PC-9 (cell line): ENCODE measurements at regions not wholly inside any gene's neighbourhood (a gene's known extent, or its start where the extent isn't known, plus 50 kb on each side); places are given as distances from the start of the nearest gene placed in this dataset.

Source experiments
- BruUV-seq: library from RNA; stranded (reverse); fragments of 400-500 nt; replicated peaks from 2 replicates; lab custom pipeline; 2021; lab: Mats Ljungman, UMichigan
- CTCF ChIA-PET: fragments of 300-600 bp; sonication (Branson Sonifier 250); formaldehyde crosslinking; loops from one replicate; lab custom pipeline; 2022; ENCODE audit warnings: antibody characterized with exemption; lab: Charles Lee
- POLR2A ChIA-PET: fragments of 300-600 bp; sonication (Branson Sonifier 250); formaldehyde crosslinking; loops from one replicate; lab custom pipeline; 2022; ENCODE audit warnings: antibody characterized with exemption; ENCODE audit not compliant: unreplicated experiment; lab: Charles Lee
- DNase-seq, 2 experiments: peaks; one replicate each; pipeline versions ENCODE4 v3.0.0 to v3.0.0-alpha.2; 2015 to 2022; ENCODE audit warnings: mixed read lengths in 1 of 2
- H2AFZ ChIP-seq: fragments of 200-600 bp; sonication (generic); 2 replicates; pipeline ENCODE4 v1.8.1; 2017; ENCODE audit warnings: antibody characterized with exemption
- H3F3A ChIP-seq: fragments of 200-600 bp; sonication (generic); 2 replicates; pipeline ENCODE4 v1.8.1; 2017; ENCODE audit warnings: antibody characterized with exemption, mild to moderate bottlenecking, low read depth; ENCODE audit not compliant: insufficient read depth
- H3K27ac ChIP-seq: fragments of 200-600 bp; sonication (generic); 2 replicates; pipeline ENCODE4 v1.6.1; 2016; ENCODE audit warnings: mixed run types
- H3K27me3 ChIP-seq: fragments of 200-600 bp; sonication (generic); 2 replicates; pipeline ENCODE4 v1.6.1; 2016; ENCODE audit warnings: low read depth, mixed run types; ENCODE audit not compliant: insufficient read depth
- H3K36me3 ChIP-seq: fragments of 200-600 bp; sonication (generic); 2 replicates; pipeline ENCODE4 v1.6.1; 2016; ENCODE audit warnings: low read depth, mixed run types
- H3K4me1 ChIP-seq: fragments of 200-600 bp; sonication (generic); replicated peaks from 2 replicates; pipeline ENCODE4 v1.6.1; 2016; ENCODE audit warnings: mixed run types; ENCODE audit not compliant: insufficient read depth
- H3K4me2 ChIP-seq: fragments of 200-600 bp; sonication (generic); 2 replicates; pipeline ENCODE4 v1.6.1; 2017; ENCODE audit warnings: mixed run types
- H3K4me3 ChIP-seq: fragments of 200-600 bp; sonication (generic); 2 replicates; pipeline ENCODE4 v1.6.1; 2016; ENCODE audit warnings: mixed run types
- H3K79me2 ChIP-seq: fragments of 200-600 bp; sonication (generic); 2 replicates; pipeline ENCODE4 v1.6.1; 2017; ENCODE audit warnings: low read depth, mixed run types
- H3K9me2 ChIP-seq: fragments of 200-600 bp; sonication (generic); 2 replicates; pipeline ENCODE4 v1.8.1; 2017; ENCODE audit warnings: mild to moderate bottlenecking; ENCODE audit not compliant: insufficient read depth
- H3K9me3 ChIP-seq: fragments of 200-600 bp; sonication (generic); 2 replicates; pipeline ENCODE4 v1.8.1; 2016; ENCODE audit warnings: low read depth; ENCODE audit not compliant: insufficient read depth
- H4K20me1 ChIP-seq: fragments of 200-600 bp; sonication (generic); 2 replicates; pipeline ENCODE4 v1.8.1; 2017; ENCODE audit not compliant: insufficient read depth
- EZH2 ChIP-seq: fragments of 200-600 bp; sonication (generic); IDR thresholded peaks from 2 replicates; pipeline ENCODE4 v1.8.0; 2017; ENCODE audit warnings: antibody characterized with exemption, low read depth
- intact Hi-C: fragments of 100-400 bp; cut with micrococcal nuclease; formaldehyde crosslinking; loops from one replicate; pipeline ENCODE4 v1.10.0; 2022; ENCODE audit not compliant: unreplicated experiment
- TF ChIP-seq, protein P1 (sequence below): fragments of 200-600 bp; sonication (generic); conservative IDR thresholded peaks from 2 replicates; pipeline ENCODE4 v1.6.1; 2017; ENCODE audit warnings: mixed run types, antibody characterized with exemption, mild to moderate bottlenecking, moderate library complexity

DNA sequence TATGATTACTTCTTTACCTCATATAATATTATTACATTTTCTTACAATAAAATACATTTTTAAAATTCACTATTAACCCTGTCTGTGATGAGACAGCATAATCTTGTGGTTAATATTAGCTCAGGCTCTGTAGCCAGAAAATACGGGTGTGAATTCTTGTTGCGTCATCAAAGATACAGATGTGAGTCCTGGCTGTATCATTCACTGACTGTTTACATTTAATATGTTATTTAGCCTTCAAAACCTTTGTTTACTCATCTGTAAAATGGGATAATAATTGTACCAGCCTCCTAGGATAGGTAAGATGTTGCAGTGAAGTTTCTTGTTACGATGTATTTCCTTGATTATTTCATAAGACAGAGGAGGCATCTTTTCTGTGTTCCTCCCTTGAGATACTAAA lies 184.7 kb upstream of the PRPS1L1 start:
- DNase-seq, result no peak

DNA sequence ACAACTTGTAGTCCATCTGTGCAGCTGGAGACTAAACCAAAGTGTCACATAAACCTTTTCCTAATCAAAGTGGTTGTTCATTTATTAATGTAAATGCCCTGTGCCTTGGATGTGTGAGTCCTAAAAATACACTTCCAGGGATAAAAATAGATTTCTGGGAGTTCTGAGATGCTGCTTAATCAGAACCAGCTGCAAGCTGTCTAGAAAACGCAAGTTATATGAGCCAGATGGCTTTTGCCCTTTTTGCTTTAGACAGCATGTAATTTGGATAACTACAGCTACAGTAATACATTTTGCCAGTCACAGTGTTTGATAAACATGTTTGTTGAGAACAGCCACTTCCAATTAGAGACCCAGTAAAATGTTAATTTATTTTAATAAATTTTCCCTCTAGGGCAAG lies 185.1 kb upstream of the PRPS1L1 start:
- intact Hi-C loops, result no loop called here
- H3K79me2 ChIP-seq, result no peaks in the 10 kb centered on the region

More for the DNA sequence above, 184.7 kb upstream of the PRPS1L1 start:
- H3F3A ChIP-seq, result no peaks in the 10 kb centered on the region
- no peaks in the 10 kb centered on the region for H3K4me1 ChIP-seq
- no peaks in the 10 kb centered on the region for H3K9me2 ChIP-seq
- H3K4me3 ChIP-seq, result no peak overlapping the region
- BruUV-seq, result no TSS peak
- ChIA-PET POLR2A (no interaction called here), CTCF (no interaction called here)
- H3K36me3 ChIP-seq, result no peaks in the 10 kb centered on the region
- H3K9me3 ChIP-seq, result peaks cover 3% of the 10 kb centered on the region; the same call in 1 of the 2 replicates
- intact Hi-C loops, result no loop called here
- no peak overlapping the region for H3K27ac ChIP-seq
- H3K27me3 ChIP-seq, result no peaks in the 10 kb centered on the region
- TF ChIP-seq EZH2, result no peak
- TF ChIP-seq, protein P1, sequence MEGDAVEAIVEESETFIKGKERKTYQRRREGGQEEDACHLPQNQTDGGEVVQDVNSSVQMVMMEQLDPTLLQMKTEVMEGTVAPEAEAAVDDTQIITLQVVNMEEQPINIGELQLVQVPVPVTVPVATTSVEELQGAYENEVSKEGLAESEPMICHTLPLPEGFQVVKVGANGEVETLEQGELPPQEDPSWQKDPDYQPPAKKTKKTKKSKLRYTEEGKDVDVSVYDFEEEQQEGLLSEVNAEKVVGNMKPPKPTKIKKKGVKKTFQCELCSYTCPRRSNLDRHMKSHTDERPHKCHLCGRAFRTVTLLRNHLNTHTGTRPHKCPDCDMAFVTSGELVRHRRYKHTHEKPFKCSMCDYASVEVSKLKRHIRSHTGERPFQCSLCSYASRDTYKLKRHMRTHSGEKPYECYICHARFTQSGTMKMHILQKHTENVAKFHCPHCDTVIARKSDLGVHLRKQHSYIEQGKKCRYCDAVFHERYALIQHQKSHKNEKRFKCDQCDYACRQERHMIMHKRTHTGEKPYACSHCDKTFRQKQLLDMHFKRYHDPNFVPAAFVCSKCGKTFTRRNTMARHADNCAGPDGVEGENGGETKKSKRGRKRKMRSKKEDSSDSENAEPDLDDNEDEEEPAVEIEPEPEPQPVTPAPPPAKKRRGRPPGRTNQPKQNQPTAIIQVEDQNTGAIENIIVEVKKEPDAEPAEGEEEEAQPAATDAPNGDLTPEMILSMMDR, result no peak
- H4K20me1 ChIP-seq, result no peaks in the 10 kb centered on the region
- H3K79me2 ChIP-seq, result no peaks in the 10 kb centered on the region
- H2AFZ ChIP-seq, result no peak overlapping the region
- no peak overlapping the region for H3K4me2 ChIP-seq

DNA sequence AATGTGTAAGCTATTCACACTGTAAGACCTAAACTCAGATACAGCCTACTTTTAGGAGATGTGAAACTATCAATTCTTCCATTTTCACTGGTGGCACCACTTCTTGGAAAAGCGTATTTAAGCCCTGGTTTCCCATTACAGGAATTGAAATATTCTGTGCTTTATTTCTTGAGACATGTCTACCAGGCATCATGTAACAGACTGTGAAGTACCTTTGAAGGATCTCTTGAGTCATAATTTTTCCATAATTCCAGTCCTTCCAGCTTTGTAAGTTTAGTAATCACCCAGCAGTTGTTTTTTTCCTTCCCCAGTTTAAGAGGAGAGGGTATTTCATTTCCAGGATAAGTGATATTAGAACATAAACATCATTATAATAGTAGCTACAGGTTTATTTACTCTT lies 186.0 kb upstream of the PRPS1L1 start:
- no peaks in the 10 kb centered on the region for H3K79me2 ChIP-seq
- BruUV-seq, result no TSS peak
- H2AFZ ChIP-seq, result peak overlapping the region; percentile 24; the same call in 1 of the 2 replicates
- no peaks in the 10 kb centered on the region for H3K27me3 ChIP-seq
- no peaks in the 10 kb centered on the region for H3K9me2 ChIP-seq
- H3K4me2 ChIP-seq, result no peak overlapping the region
- no peaks in the 10 kb centered on the region for H4K20me1 ChIP-seq
- DNase-seq, result no peak
- CTCF ChIA-PET, result no interaction called here
- no peak overlapping the region for H3K4me3 ChIP-seq
- TF ChIP-seq, protein P1, result no peak
- POLR2A ChIA-PET, result no interaction called here
- H3F3A ChIP-seq, result no peaks in the 10 kb centered on the region
- no peaks in the 10 kb centered on the region for H3K36me3 ChIP-seq
- H3K27ac ChIP-seq, result no peak overlapping the region
- H3K4me1 ChIP-seq, result no peaks in the 10 kb centered on the region
- peaks cover 3% of the 10 kb centered on the region; the same call in 1 of the 2 replicates for H3K9me3 ChIP-seq
- intact Hi-C loops, result no loop called here

More for the DNA sequence above, 185.1 kb upstream of the PRPS1L1 start:
- H2AFZ ChIP-seq, result no peak overlapping the region
- H3K27ac ChIP-seq, result no peak overlapping the region
- BruUV-seq, result no TSS peak
- DNase-seq, result no peak
- H3K4me3 ChIP-seq, result no peak overlapping the region
- H4K20me1 ChIP-seq, result no peaks in the 10 kb centered on the region
- no peaks in the 10 kb centered on the region for H3K4me1 ChIP-seq
- no peaks in the 10 kb centered on the region for H3K9me2 ChIP-seq
- H3F3A ChIP-seq, result no peaks in the 10 kb centered on the region
- H3K36me3 ChIP-seq, result no peaks in the 10 kb centered on the region
- TF ChIP-seq, protein P1, result no peak
- no peak for TF ChIP-seq EZH2
- H3K9me3 ChIP-seq, result peaks cover 3% of the 10 kb centered on the region; the same call in 1 of the 2 replicates
- H3K4me2 ChIP-seq, result no peak overlapping the region
- ChIA-PET POLR2A (no interaction called here), CTCF (no interaction called here)
- no peaks in the 10 kb centered on the region for H3K27me3 ChIP-seq
